ENCODE measurements at regions not wholly inside any gene's neighbourhood (a gene's known extent, or its start where the extent isn't known, plus 50 kb on each side); places are given as distances from the start of the nearest gene placed in this dataset.

- DNase-seq (ENCODE audit: low spot score): no peak
These were observed 52.5 kb downstream of the EPRS1 start for GRCh38 chr1:219993554-219994433.

GRCh38 chr1:219991919-219992318, 54.4 kb downstream of the EPRS1 start:
- no peak for DNase-seq (ENCODE audit: low spot score)

GRCh38 chr1:219991511-219991810, 54.8 kb downstream of the EPRS1 start:
- DNase-seq (ENCODE audit: low spot score): no peak

GRCh38 chr1:219990782-219991510, 55.4 kb downstream of the EPRS1 start:
- peak; percentile 11 for DNase-seq (ENCODE audit: low spot score)

GRCh38 chr1:219989766-219990165, 56.5 kb downstream of the EPRS1 start:
- DNase-seq (ENCODE audit: low spot score): no peak

- no peak for DNase-seq (ENCODE audit: low spot score)
These were observed 57.5 kb downstream of the EPRS1 start for GRCh38 chr1:219988818-219989217.

GRCh38 chr1:219988387-219988786, 57.9 kb downstream of the EPRS1 start:
- no peak for DNase-seq (ENCODE audit: low spot score)

- no peak for DNase-seq (ENCODE audit: low spot score)
These were observed 59.0 kb upstream of the SLC30A10 start for GRCh38 chr1:219987325-219987724.

GRCh38 chr1:219985169-219985568, 56.8 kb upstream of the SLC30A10 start:
- no peak for DNase-seq (ENCODE audit: low spot score)

Data from Ammon's horn (tissue), 1 donor.